K562 (cell line): ENCODE measurements at regions not wholly inside any gene's neighbourhood (a gene's known extent, or its start where the extent isn't known, plus 50 kb on each side); places are given as distances from the start of the nearest gene placed in this dataset.

Experiments used
- ATAC-seq: fragments of 200-7000 bp; cut with Tn5 transposase; 3 replicates; pipeline ENCODE4 v1.9.1; 2020; ENCODE audit warnings: moderate library complexity
- BruUV-seq: library from RNA; stranded (reverse); fragments of 400-500 nt; replicated peaks from 2 replicates; lab custom pipeline; 2021; lab: Mats Ljungman, UMichigan
- CTCF ChIA-PET: fragments of 300-600 bp; formaldehyde crosslinking; extraction: SDS; loops from one replicate; lab custom pipeline; 2021; ENCODE audit warnings: low intra/inter-chr PET ratio; lab: Yijun Ruan, JAX
- POLR2A ChIA-PET: fragments of 300-600, 350-650 bp; sonication (Branson Sonifier 250); formaldehyde crosslinking; extraction: SDS; loops from one replicate; lab custom pipeline; 2021; ENCODE audit warnings: antibody characterized with exemption, inconsistent platforms; lab: Yijun Ruan, JAX
- DNase-seq, 4 experiments: peaks; one replicate each; pipeline versions ENCODE4 v3.0.0 to v3.0.0-alpha.2; 2011 to 2018; ENCODE audit warnings: low spot score in 3 of 4, mixed read lengths in 3 of 4; ENCODE audit errors: extremely low read depth in 1 of 4
- FAIRE-seq: peaks from 2 replicates; lab custom pipeline; 2011; peaks lifted over from hg19 to GRCh38; lab: Jason Lieb, UNC
- H2AFZ ChIP-seq: 2 replicates; pipeline ENCODE4 v1.6.0; 2011; ENCODE audit warnings: low read depth, low read length, control low read depth, inconsistent platforms
- H3K27ac ChIP-seq: fragments of 200-600 bp; 3 replicates; pipeline ENCODE4 v1.8.0; 2011; ENCODE audit warnings: low read depth, mild to moderate bottlenecking, control low read depth, inconsistent platforms, low read length, moderate library complexity, mixed read lengths; ENCODE audit errors: extremely low read depth
- H3K27me3 ChIP-seq, 2 experiments: fragments of 300-600 bp in 1 of 2; 2 replicates in 1 of 2; 3 replicates in 1 of 2; pipeline versions ENCODE4 v1.6.0 to v1.8.0; 2011; ENCODE audit warnings: inconsistent platforms in 2 of 2, low read length in 2 of 2, mild to moderate bottlenecking in 1 of 2, mixed read lengths in 1 of 2, moderate library complexity in 1 of 2; ENCODE audit not compliant: control insufficient read depth in 2 of 2, insufficient read depth in 2 of 2
- H3K36me3 ChIP-seq: fragments of 300-600 bp; 3 replicates; pipeline ENCODE4 v1.8.0; 2011; ENCODE audit warnings: mild to moderate bottlenecking, low read length, inconsistent platforms; ENCODE audit not compliant: control insufficient read depth, insufficient read depth
- H3K4me1 ChIP-seq, 2 experiments: fragments of 200-600 bp in 1 of 2; replicated peaks in 1 of 2; 2 replicates in 1 of 2; 3 replicates in 1 of 2; pipeline versions ENCODE4 v1.5.1 to v1.8.0; 2011; ENCODE audit warnings: inconsistent platforms in 2 of 2, low read length in 2 of 2, mild to moderate bottlenecking in 1 of 2, mixed read lengths in 1 of 2, moderate library complexity in 1 of 2; ENCODE audit not compliant: control insufficient read depth in 2 of 2, insufficient read depth in 2 of 2
- H3K4me2 ChIP-seq: 2 replicates; pipeline ENCODE4 v1.6.1; 2011; ENCODE audit warnings: low read length, control low read depth, inconsistent platforms, mixed read lengths; ENCODE audit not compliant: insufficient read depth
- H3K4me3 ChIP-seq: fragments of 200-600 bp; sonication (generic), shearing (Covaris generic); 2 replicates; pipeline ENCODE4 v1.5.1; 2016; ENCODE audit warnings: control low read depth, inconsistent platforms
- H3K79me2 ChIP-seq: fragments of 200-600 bp; 3 replicates; pipeline ENCODE4 v1.8.0; 2011; ENCODE audit warnings: low read length, inconsistent platforms; ENCODE audit not compliant: control insufficient read depth, insufficient read depth
- H3K9ac ChIP-seq, 2 experiments: 2 replicates each; pipeline versions ENCODE4 v1.6.0 to v1.6.1; 2011; ENCODE audit warnings: low read depth in 2 of 2, low read length in 2 of 2, control low read depth in 1 of 2, inconsistent platforms in 1 of 2, mild to moderate bottlenecking in 1 of 2, mixed read lengths in 1 of 2; ENCODE audit not compliant: insufficient read depth in 1 of 2
- H3K9me1 ChIP-seq: one replicate; pipeline ENCODE4 v1.6.0; 2011; ENCODE audit warnings: inconsistent platforms, mild to moderate bottlenecking, low read length, moderate library complexity; ENCODE audit not compliant: control insufficient read depth, insufficient read depth
- H3K9me3 ChIP-seq: replicated peaks from 2 replicates; pipeline ENCODE4 v1.5.1; 2011; ENCODE audit warnings: low read depth, low read length, inconsistent platforms; ENCODE audit not compliant: control insufficient read depth, insufficient read depth
- H4K20me1 ChIP-seq: replicated peaks from 2 replicates; pipeline ENCODE4 v1.6.1; 2011; ENCODE audit warnings: low read length, inconsistent platforms, mixed read lengths; ENCODE audit not compliant: control insufficient read depth, insufficient read depth
- BMI1 ChIP-seq: fragments of 150-350 bp; IDR thresholded peaks from 2 replicates; pipeline ENCODE4 v1.6.1; 2014; ENCODE audit warnings: low read length
- ERF ChIP-seq: fragments of 450-650 bp; formaldehyde crosslinking; IDR thresholded peaks from 2 replicates; pipeline ENCODE4 v1.4.0; 2020; ENCODE audit warnings: mild to moderate bottlenecking, mixed read lengths
- HMGXB4 ChIP-seq: sonication (generic); formaldehyde crosslinking; IDR thresholded peaks from 2 replicates; pipeline ENCODE4 v1.8.1; 2023; ENCODE audit warnings: mild to moderate bottlenecking, missing genetic modification reagents
- NFIC ChIP-seq: fragments of 450-650 bp; IDR thresholded peaks from 2 replicates; pipeline ENCODE4 v1.6.1; 2017; ENCODE audit warnings: mild to moderate bottlenecking, inconsistent platforms
- PHF21A ChIP-seq: fragments of 450-650 bp; IDR thresholded peaks from 2 replicates; pipeline ENCODE4 v1.6.1; 2017; ENCODE audit warnings: low read depth, borderline replicate concordance
- SMARCA4 ChIP-seq: fragments of 450-650 bp; IDR thresholded peaks from 2 replicates; pipeline ENCODE4 v1.6.1; 2016
- VEZF1 ChIP-seq: fragments of 200-800 bp; sonication (Bioruptor generic); IDR thresholded peaks from 2 replicates; pipeline ENCODE4 v1.6.1; 2017; ENCODE audit warnings: missing genetic modification characterization, missing compliant biosample characterization
- ZFP1 ChIP-seq: fragments of 450-650 bp; formaldehyde crosslinking; IDR thresholded peaks from 2 replicates; pipeline ENCODE4 v1.4.0; 2020; ENCODE audit warnings: mild to moderate bottlenecking, mixed read lengths
- ZMIZ1 ChIP-seq, 2 experiments: fragments of 150-350 bp in 1 of 2; IDR thresholded peaks; 2 replicates each; pipeline ENCODE4 v1.6.1; 2012 to 2016; ENCODE audit warnings: low read depth in 2 of 2, low read length in 2 of 2, mild to moderate bottlenecking in 1 of 2, moderate library complexity in 1 of 2
- ZNF699 ChIP-seq: fragments of 250-450 bp; sonication (Bioruptor Pico); IDR thresholded peaks from 2 replicates; pipeline ENCODE4 v1.8.0; 2021; ENCODE audit warnings: mild to moderate bottlenecking, moderate library complexity; ENCODE audit not compliant: insufficient replicate concordance
- WGBS: fragments of 100-300 bp; shearing (Covaris generic); methylation state at CpG from one replicate; pipeline ENCODE4 v1.1.6; 2016; ENCODE audit warnings: low coverage, mixed read lengths; ENCODE audit not compliant: insufficient coverage; ENCODE audit errors: missing lambda C conversion rate; 5-methylcytosine and 5-hydroxymethylcytosine counted together
- in situ Hi-C: fragments of 300-500 bp; cut with MboI; formaldehyde crosslinking; loops from 4 replicates; pipeline ENCODE4 v1.15.0; 2018; ENCODE audit warnings: inconsistent platforms, mixed read lengths
- intact Hi-C: fragments of 100-400 bp; cut with micrococcal nuclease; formaldehyde crosslinking; loops from 2 replicates; pipeline ENCODE4 v1.14.2; 2022
- TF ChIP-seq, protein P1 (sequence below): fragments of 450-650 bp; IDR thresholded peaks from 2 replicates; pipeline ENCODE4 v1.7.0; 2016; ENCODE audit warnings: borderline replicate concordance

DNA sequence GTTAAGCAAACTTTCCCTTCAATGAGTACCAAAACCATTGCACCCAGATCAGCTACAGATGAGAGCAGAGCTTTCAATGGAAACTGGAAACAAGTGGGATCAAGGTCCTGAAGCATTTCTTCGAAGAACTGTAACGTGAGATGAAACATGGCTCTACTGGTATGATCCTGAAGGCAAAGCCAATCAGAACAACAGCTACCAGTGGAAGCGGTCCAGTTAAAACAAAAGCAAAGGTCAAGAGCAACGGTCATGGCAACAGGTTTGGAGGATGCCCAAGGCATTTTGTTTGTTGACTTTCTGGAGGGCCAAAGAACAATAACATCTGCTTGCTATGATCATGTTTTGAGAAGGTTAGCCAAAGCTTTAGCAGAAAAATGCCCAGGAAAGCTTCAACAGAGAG is 137.9 kb upstream of the CPSF6 start:
- POLR2A ChIA-PET: interaction anchor here (0.8 kb wide), 1 partner anchor 147 kb away, joined by 3 read pairs; no protein-coding TSS in a partner anchor
- DNase-seq: no peak
- Histone ChIP-seq H3K27me3 (peaks cover 8 to 10% of the 10 kb centered on the region in 2 experiments; a peak in 3 of 5 replicates), H3K36me3 (no peaks in the 10 kb centered on the region)
- WGBS: 2% methylated on average over 4 of the region's 4 CpGs
- TF ChIP-seq VEZF1 (CRISPR knock-in tag): no peak
- TF ChIP-seq, protein P1, sequence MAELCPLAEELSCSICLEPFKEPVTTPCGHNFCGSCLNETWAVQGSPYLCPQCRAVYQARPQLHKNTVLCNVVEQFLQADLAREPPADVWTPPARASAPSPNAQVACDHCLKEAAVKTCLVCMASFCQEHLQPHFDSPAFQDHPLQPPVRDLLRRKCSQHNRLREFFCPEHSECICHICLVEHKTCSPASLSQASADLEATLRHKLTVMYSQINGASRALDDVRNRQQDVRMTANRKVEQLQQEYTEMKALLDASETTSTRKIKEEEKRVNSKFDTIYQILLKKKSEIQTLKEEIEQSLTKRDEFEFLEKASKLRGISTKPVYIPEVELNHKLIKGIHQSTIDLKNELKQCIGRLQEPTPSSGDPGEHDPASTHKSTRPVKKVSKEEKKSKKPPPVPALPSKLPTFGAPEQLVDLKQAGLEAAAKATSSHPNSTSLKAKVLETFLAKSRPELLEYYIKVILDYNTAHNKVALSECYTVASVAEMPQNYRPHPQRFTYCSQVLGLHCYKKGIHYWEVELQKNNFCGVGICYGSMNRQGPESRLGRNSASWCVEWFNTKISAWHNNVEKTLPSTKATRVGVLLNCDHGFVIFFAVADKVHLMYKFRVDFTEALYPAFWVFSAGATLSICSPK: no peak
- TF ChIP-seq ERF (CRISPR knock-in tag): no peak
- TF ChIP-seq ZMIZ1 (IDR thresholded peaks at IDR 0.05; ENCODE audit: low read depth in 2 of 2, low read length in 2 of 2): no peak
- no peak for TF ChIP-seq SMARCA4
- TF ChIP-seq ZFP1 (CRISPR knock-in tag): no peak
- TF ChIP-seq BMI1: no peak
- no peak for TF ChIP-seq PHF21A
- no peak for TF ChIP-seq NFIC
- no peak for TF ChIP-seq HMGXB4
- TF ChIP-seq ZNF699 (CRISPR knock-in tag): no peak
- TF ChIP-seq, all 486 proteins: peak for 0
- H3K79me2 ChIP-seq: no peaks in the 10 kb centered on the region
- no peaks in the 10 kb centered on the region for H3K9me3 ChIP-seq
- no peak overlapping the region for H3K9ac ChIP-seq
- no peaks in the 10 kb centered on the region for H3K4me1 ChIP-seq
- no peak overlapping the region for H2AFZ ChIP-seq
- intact Hi-C loops (no loop called here), in situ Hi-C loops (no loop called here)
- no peaks in the 10 kb centered on the region for H3K9me1 ChIP-seq
- no peaks in the 10 kb centered on the region for H4K20me1 ChIP-seq
- ATAC-seq (no peak), FAIRE-seq (no peak)
- no peak overlapping the region for H3K27ac ChIP-seq
- no peak overlapping the region for H3K4me3 ChIP-seq
- H3K4me2 ChIP-seq: no peak overlapping the region
- CTCF ChIA-PET: no interaction called here
- no TSS peak for BruUV-seq
